HEK293T (cell line): ENCODE measurements at regions not wholly inside any gene's neighbourhood (a gene's known extent, or its start where the extent isn't known, plus 50 kb on each side); places are given as distances from the start of the nearest gene placed in this dataset.

Source experiments
- CTCF ChIA-PET: fragments of 350-600 bp; formaldehyde crosslinking; extraction: SDS; loops from one replicate; lab custom pipeline; 2021; ENCODE audit warnings: antibody characterized with exemption, inconsistent platforms; lab: Yijun Ruan, JAX
- POLR2A ChIA-PET: fragments of 350-600 bp; formaldehyde crosslinking; extraction: SDS; loops from one replicate; lab custom pipeline; 2020; ENCODE audit warnings: antibody characterized with exemption, inconsistent platforms; lab: Yijun Ruan, JAX
- DNase-seq: peaks from one replicate; pipeline ENCODE4 v3.0.0; 2012; ENCODE audit warnings: mixed read lengths; ENCODE audit errors: extremely low spot score
- ARNT ChIP-seq: fragments of 450-650 bp; IDR thresholded peaks from 2 replicates; pipeline ENCODE4 v1.6.1; 2017; ENCODE audit warnings: mild to moderate bottlenecking
- BHLHE40 ChIP-seq: fragments of 450-650 bp; IDR thresholded peaks from 2 replicates; pipeline ENCODE4 v1.6.1; 2016; ENCODE audit warnings: mild to moderate bottlenecking, moderate library complexity, borderline replicate concordance
- CTBP1 ChIP-seq: fragments of 450-650 bp; IDR thresholded peaks from 2 replicates; pipeline ENCODE4 v1.6.1; 2016; ENCODE audit warnings: borderline replicate concordance
- ELF4 ChIP-seq: fragments of 450-650 bp; IDR thresholded peaks from 2 replicates; pipeline ENCODE4 v1.6.1; 2017; ENCODE audit warnings: antibody characterized with exemption
- FOXA1 ChIP-seq: fragments of 450-650 bp; IDR thresholded peaks from 2 replicates; pipeline ENCODE4 v1.6.1; 2016; ENCODE audit warnings: mild to moderate bottlenecking
- FOXK2 ChIP-seq: fragments of 450-650 bp; IDR thresholded peaks from 2 replicates; pipeline ENCODE4 v1.6.1; 2016; ENCODE audit warnings: mild to moderate bottlenecking
- FOXM1 ChIP-seq: fragments of 450-650 bp; IDR thresholded peaks from 2 replicates; pipeline ENCODE4 v1.6.1; 2017; ENCODE audit warnings: mild to moderate bottlenecking, borderline replicate concordance
- HDGF ChIP-seq: fragments of 450-650 bp; IDR thresholded peaks from 2 replicates; pipeline ENCODE4 v1.6.1; 2017; ENCODE audit warnings: antibody characterized with exemption, borderline replicate concordance
- L3MBTL2 ChIP-seq: fragments of 450-650 bp; conservative IDR thresholded peaks from 2 replicates; pipeline ENCODE4 v1.6.1; 2016; ENCODE audit warnings: mild to moderate bottlenecking
- LEF1 ChIP-seq: fragments of 450-650 bp; IDR thresholded peaks from 2 replicates; pipeline ENCODE4 v1.6.1; 2017; ENCODE audit warnings: mild to moderate bottlenecking, borderline replicate concordance
- NFRKB ChIP-seq: fragments of 450-650 bp; IDR thresholded peaks from 2 replicates; pipeline ENCODE4 v1.6.1; 2016; ENCODE audit warnings: mild to moderate bottlenecking, moderate library complexity
- PKNOX1 ChIP-seq: fragments of 450-650 bp; IDR thresholded peaks from 2 replicates; pipeline ENCODE4 v1.6.1; 2016
- SP1 ChIP-seq: fragments of 450-650 bp; IDR thresholded peaks from 2 replicates; pipeline ENCODE4 v1.6.1; 2017
- SUZ12 ChIP-seq: fragments of 450-650 bp; IDR thresholded peaks from 2 replicates; pipeline ENCODE4 v1.6.1; 2016; ENCODE audit warnings: mild to moderate bottlenecking
- TARDBP ChIP-seq: fragments of 450-650 bp; IDR thresholded peaks from 2 replicates; pipeline ENCODE4 v1.6.1; 2016
- ZNF384 ChIP-seq: fragments of 450-650 bp; IDR thresholded peaks from 2 replicates; pipeline ENCODE4 v1.6.1; 2016

GRCh38 chrX:69102612-69103194 is 62.5 kb downstream of the PJA1 start:
- CTCF ChIA-PET = interaction anchor here (0.8 to 2.5 kb wide), 3 partner anchors 9 to 275 kb away, joined by 3 to 19 read pairs (median 3); no protein-coding TSS in a partner anchor
- no peak for TF ChIP-seq BHLHE40
- TF ChIP-seq SUZ12 = no peak
- no peak for TF ChIP-seq ZNF384
- no peak for TF ChIP-seq SP1
- TF ChIP-seq HDGF = no peak
- DNase-seq = no peak
- POLR2A ChIA-PET = interaction anchor here (0.7 to 5.0 kb wide), 11 partner anchors 8 to 274 kb away, joined by 3 to 56 read pairs (median 7); partner anchors contain the start of gene EFNB1

GRCh38 chrX:69101683-69102251 is 63.5 kb downstream of the PJA1 start:
- ChIA-PET POLR2A (interaction anchor here (0.7 to 5.0 kb wide), 10 partner anchors 9 to 273 kb away, joined by 3 to 56 read pairs (median 8); partner anchors contain the start of gene EFNB1), CTCF (interaction anchor here (0.6 to 0.8 kb wide), 2 partner anchors 22 to 33 kb away, joined by 3 read pairs; no protein-coding TSS in a partner anchor)
- TF ChIP-seq ZNF384 (no peak), SP1 (no peak), ARNT (no peak), SUZ12 (no peak), FOXA1 (no peak), BHLHE40 (no peak), TARDBP (no peak), CTBP1 (no peak), FOXM1 (no peak), L3MBTL2 (no peak)
- DNase-seq = no peak

GRCh38 chrX:69100478-69100877 is 64.8 kb downstream of the PJA1 start:
- CTCF ChIA-PET = interaction anchor here (1.6 kb wide), 1 partner anchor 273 kb away, joined by 5 read pairs; no protein-coding TSS in a partner anchor

GRCh38 chrX:69097451-69098236 is 67.6 kb downstream of the PJA1 start:
- ChIA-PET POLR2A (interaction anchor here (0.6 to 2.1 kb wide), 9 partner anchors 10 to 18 kb away, joined by 3 to 12 read pairs (median 5); no protein-coding TSS in a partner anchor), CTCF (interaction anchor here (0.8 to 1.1 kb wide), 2 partner anchors 9 to 125 kb away, joined by 3 read pairs; no protein-coding TSS in a partner anchor)
- no peak for TF ChIP-seq NFRKB
- no peak for TF ChIP-seq FOXK2
- TF ChIP-seq ARNT = peak; percentile 82; the same call in 1 of the 2 replicates
- DNase-seq = no peak

More at GRCh38 chrX:69100478-69100877, 64.8 kb downstream of the PJA1 start:
- TF ChIP-seq BHLHE40 (no peak), L3MBTL2 (no peak), LEF1 (no peak), FOXM1 (no peak), HDGF (no peak), ZNF384 (no peak), ARNT (no peak), NFRKB (no peak), TARDBP (no peak), PKNOX1 (no peak), SP1 (no peak), CTBP1 (no peak)
- no peak for DNase-seq
- POLR2A ChIA-PET = interaction anchor here (1.4 to 5.0 kb wide), 3 partner anchors 8 to 19 kb away, joined by 4 to 56 read pairs (median 18); no protein-coding TSS in a partner anchor

- POLR2A ChIA-PET = interaction anchor here (0.9 to 2.1 kb wide), 6 partner anchors 10 to 16 kb away, joined by 3 to 12 read pairs (median 7); no protein-coding TSS in a partner anchor
- CTCF ChIA-PET = interaction anchor here (1.1 kb wide), 1 partner anchor 10 kb away, joined by 3 read pairs; no protein-coding TSS in a partner anchor
- no peak for DNase-seq
- TF ChIP-seq FOXK2 (no peak), BHLHE40 (no peak), ELF4 (no peak), HDGF (no peak), CTBP1 (no peak), LEF1 (no peak), FOXA1 (no peak), ZNF384 (no peak), NFRKB (no peak), TARDBP (no peak), L3MBTL2 (no peak), PKNOX1 (no peak)
Observed at GRCh38 chrX:69096963-69097362, 68.3 kb downstream of the PJA1 start.

- CTCF ChIA-PET = interaction anchor here (0.6 to 1.7 kb wide), 8 partner anchors 8 to 319 kb away, joined by 3 to 19 read pairs (median 6); partner anchors contain the start of gene EFNB1
Observed at GRCh38 chrX:69094977-69095669, 70.1 kb downstream of the PJA1 start.

More at GRCh38 chrX:69094977-69095669, 70.1 kb downstream of the PJA1 start:
- TF ChIP-seq ZNF384 = no peak
- TF ChIP-seq ELF4 = no peak
- TF ChIP-seq SUZ12 = no peak
- no peak for TF ChIP-seq FOXM1
- TF ChIP-seq NFRKB = no peak
- TF ChIP-seq PKNOX1 = no peak
- TF ChIP-seq HDGF = no peak
- TF ChIP-seq ARNT = no peak
- TF ChIP-seq LEF1 = no peak
- no peak for TF ChIP-seq BHLHE40
- TF ChIP-seq SP1 = no peak
- TF ChIP-seq FOXA1 = no peak
- POLR2A ChIA-PET = no interaction called here
- no peak for DNase-seq
